ENCODE measurements at regions not wholly inside any gene's neighbourhood (a gene's known extent, or its start where the extent isn't known, plus 50 kb on each side); places are given as distances from the start of the nearest gene placed in this dataset.

DNA sequence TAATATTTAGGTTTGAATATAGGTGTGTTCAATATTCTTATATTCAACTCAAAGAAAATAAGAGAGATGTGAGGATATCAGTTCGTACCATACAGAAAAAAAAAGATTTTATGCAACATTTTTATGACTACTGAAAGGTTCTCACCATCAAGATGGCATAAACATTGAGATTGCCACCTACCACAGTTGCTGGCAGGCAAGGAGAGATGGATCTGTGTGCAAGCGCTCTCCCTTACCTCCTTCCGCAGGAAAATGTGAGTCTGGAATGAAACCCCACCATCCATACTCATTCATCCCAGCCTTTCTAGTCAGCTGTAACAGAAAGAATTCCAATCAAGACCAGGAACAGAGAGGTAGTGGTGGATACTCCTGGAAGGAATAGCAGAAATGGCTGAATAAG, 376.9 kb downstream of the PPP3CA start:
- no peak for FAIRE-seq

DNA sequence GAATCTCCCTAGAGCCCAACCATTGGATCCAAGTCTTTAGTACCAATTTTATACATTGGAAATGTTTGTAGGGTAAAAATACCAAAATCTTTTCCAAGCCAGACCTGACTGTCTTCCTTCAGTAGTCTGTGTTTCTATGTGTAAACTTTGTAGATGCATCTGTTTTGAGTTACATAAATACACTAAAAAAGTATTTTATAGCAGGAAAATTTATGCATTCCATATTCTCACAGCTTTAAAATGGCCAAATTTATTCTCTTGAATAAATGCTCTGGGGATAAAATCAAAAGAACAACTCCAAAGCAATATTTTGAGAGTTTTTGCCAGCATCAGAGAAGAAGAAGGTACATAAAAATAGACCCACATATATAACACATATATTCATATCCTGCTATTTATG, 377.4 kb downstream of the PPP3CA start:
- no peak for FAIRE-seq

DNA sequence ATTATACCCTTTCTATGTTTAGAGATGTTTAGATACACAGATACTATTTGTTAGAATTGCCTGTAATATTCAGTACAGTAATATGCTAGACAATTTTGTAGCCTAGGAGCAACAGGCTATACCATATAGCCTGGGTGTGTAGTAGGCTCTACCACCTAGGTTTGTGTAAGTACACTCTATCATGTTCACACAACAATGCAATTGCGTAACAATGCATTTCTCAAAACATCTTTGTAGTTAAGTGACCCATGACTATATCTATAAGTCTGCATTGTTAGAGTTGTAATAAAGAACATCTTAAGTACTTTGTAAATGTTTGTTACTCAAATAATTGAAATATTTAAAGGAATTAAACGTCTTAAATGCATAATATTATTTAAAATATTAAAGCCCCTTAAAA, 379.3 kb downstream of the PPP3CA start:
- no peak for FAIRE-seq

DNA sequence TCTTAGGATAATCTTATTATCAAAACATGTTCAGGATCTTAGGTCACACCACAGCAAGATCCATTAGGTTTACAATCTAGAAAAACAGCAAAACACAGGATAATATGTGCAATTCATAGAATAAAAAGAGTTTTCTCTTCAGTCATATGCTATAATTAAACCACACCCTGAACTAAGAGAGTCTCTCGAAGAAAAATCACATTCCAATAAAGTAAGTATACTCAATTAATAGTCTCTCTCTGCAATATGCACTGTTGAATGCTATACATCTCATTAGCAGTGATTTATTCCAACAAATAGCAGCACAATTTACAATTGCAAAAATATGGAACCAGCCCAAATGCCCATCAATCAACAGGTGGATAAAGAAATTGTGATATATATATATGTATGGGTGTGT, 383.7 kb downstream of the PPP3CA start:
- FAIRE-seq, result no peak

DNA sequence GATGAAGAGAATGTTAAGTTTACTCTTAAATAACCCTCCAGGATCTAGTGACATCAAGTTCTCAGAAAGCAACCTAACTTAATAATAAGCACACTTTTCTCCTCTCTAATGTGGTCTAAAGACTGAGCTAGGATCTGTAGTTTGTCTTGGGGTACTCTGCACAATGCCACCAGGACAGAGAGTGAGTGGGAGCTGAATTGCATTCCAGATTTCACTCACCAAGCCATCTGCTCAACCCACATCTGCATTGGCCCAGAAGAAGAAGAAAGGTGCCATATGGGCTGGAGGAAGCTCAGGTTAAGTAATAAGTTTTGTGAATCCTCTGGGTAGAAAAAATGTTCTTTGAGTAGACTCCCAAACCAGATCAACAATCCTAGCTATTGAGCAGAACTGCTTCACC, 384.6 kb downstream of the PPP3CA start:
- FAIRE-seq, result no peak

DNA sequence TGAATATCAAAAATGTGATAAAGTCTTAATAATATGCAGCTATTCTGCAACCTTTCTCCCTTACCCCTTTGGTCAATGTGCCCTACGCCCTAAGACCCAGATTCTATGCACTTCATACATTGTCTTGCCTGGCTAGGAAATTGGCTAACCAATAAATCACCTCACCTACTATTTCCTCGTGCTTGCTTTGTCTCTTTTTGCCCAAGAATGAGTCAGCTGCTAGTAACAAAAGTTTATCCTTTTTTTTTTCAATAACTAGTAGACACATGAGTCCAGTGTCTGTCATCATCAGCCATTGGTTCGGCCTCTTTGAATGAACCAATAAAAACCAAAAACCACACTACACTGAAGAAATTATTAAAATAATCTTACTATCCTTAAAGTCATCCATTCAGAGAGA, 387.1 kb downstream of the PPP3CA start:
- no peak for FAIRE-seq

DNA sequence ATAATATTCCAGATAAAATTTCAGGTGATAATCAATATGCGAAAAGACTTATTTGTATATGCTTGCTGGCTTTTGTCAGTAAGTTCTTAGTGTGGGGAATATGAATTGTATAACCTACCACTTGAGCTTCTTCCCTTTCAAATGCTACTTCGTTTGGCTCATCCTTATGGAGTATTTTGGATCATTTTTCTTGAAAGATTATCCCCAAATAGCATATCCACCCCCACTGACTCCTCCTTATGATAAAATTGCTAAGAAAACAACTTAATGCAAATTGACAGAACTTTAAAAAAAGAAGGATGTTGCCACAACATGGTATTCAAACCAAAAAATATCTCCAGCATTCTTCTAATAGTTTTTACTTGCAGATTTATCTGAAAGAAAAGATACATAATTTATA, 393.3 kb downstream of the PPP3CA start:
- FAIRE-seq, result no peak

DNA sequence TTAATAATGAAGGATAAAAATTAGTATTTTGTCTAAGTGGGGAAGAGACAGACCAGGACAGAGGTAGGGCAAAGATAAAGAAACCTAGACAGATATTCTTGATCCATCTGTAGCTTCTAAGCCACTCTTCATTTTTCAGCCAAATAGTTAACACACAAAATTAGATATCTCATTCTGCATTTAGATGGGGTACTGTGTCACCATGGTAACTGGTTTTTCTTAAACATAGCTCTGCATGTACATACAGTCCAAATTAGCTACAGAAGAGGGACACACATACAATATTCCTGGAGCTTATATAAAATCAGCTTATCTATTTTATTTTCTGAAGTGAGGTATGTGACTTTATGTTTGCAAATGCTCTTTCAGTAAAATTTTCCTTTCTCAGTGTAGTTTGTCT, 393.7 kb downstream of the PPP3CA start:
- FAIRE-seq, result no peak

DNA sequence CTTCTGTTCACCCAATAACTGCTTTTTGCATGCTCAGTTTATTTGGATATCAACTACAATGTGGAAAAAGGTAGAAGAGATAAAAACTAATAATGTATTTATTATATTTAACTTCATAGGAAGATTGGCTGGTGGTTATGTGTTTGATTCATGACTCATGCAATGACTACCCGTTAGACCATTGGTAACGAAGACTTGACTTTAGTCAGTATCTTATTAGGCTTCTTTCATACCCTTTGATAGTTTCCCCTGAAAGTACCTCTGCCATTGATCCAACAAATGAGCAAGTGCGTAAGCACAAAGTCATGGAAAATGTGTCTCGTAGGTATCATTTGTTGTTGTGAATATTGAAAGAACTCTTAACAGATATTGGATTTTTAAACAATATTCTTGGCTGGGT, 394.7 kb downstream of the PPP3CA start:
- FAIRE-seq, result no peak

DNA sequence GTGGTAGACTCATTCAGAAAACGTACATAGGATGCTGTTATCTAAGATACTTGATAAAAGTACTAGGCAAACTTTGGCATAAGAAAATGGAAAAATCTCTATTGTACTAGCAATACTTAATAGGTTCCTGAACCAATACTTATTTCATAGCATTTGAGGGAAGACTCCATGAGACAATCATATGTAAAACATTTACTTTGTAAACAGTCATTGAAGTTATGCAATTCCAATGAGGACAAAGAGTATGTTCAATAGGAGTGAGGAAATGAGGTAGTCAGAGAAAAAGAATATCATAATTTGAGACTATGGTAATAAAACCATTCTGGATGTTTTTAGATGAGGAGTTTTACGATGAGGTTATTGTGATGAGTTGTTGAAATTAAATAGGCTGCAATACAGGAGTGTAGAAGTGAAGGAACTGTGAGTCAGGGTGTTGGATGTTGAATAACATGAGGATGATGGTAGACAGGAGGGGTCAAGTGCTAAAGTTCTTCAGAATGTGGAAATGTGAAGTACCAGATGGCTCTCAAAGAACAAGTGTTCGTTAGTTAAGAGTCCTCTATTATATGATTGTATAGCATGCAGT, 397.9 kb downstream of the PPP3CA start:
- FAIRE-seq, result no peak

DNA sequence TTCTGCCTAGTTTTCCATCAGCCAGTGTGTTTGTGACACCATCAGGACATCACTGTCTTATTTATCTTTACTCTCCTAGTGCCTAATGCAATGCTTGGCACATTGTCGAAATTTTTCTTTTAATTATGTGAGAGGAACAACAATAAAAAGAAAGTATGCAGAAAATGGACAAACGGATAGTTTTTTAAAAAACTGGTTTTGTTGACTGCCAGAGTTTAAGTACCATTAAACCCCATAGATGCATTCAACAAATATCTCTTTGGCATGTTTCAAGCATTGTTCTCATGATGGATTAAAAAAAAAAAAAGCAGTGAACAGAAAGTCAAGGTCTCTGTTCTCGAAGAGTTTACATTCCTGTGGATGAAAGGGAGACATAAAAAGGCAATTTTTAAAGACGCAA, 398.4 kb downstream of the PPP3CA start:
- no peak for FAIRE-seq

DNA sequence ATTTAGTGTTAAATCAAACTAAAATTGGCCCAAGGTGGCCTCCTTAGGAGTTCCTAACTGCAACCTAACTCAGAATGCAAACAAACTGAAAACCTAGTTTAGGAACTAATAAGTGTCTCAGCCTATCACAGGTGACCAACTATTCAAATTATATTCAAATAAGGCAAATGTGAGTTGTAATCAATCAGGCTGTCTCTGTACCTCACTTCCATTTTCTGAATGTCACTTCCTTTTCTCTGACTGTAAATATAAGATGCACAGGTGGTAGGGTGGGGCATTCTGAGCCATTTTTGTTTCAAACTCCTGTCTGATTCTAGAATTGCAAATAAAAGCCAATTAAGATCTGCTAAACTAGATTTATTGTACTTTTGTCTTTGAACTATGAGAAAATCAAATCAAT, 401.5 kb downstream of the PPP3CA start:
- FAIRE-seq, result no peak

DNA sequence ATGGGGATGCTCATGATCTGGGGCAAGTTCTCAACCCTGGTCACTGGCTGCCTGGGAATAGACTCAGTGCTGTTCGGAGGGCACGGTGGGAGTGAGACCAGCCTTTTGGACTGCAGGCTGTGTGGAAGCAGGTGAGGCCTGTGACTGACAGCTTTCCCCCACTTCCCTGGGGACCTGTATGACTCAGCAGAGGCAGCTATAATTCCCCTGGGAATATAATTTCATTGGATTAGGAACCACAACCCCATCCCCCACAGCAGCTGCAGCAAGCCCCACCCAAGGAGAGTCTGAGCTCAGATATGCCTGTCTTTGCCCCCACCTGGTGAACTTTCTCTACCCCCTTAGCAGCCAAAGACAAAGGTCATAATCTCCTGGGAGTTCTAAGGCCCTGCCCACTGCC, 408.6 kb downstream of the PPP3CA start:
- no peak for FAIRE-seq

DNA sequence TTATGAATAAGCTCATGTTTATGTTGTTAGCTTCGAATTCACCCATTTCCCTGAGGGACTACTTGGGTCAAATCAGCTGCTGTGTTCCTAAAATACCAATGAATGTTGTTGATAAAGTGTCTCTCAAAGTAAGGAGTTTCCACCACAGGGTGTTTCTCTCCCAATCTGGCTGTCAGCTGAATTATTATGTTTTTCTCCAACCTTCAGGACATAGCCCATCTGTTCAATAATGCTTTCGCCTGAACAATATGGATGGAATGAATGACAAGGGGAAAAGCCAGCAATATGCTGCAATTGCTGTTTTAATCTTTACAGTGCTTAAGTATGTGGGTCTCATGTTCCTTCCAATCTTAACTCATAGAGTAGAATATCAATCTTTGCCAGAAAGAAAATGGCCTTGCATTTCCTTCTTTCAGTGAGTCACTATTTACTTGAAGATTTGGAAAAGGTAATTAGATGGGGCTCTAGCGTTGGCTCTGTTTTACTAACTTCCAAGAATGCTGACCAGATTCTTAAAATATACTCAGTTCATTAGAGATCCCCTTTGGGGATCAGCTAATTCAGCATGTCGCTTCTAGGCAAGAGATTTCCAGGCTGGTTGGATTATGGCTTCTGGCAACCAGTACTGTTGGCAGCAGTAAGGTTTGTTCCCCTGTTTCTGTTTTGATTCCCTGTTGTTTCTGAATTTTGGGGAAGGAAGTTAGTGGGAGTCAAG, 410.5 kb downstream of the PPP3CA start:
- no peak for FAIRE-seq

DNA sequence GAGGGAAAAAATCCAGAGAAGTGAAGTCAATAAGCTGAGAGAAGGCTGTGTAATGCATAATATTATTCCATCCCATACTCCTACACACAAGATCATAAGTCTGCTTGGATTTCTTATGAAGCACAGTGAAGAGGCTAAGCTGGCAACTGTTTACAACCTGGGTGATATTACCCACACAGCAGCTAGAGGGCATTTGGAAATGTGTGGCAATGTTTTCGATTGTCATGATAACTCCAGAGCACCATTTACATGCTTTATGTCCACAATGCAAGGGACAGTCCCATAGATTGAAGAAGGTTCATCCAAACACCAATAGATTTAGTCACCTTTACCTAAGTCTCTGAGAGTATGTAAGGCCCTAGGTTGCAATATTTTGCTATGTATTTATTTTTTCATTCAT, 412.2 kb downstream of the PPP3CA start:
- no peak for FAIRE-seq

DNA sequence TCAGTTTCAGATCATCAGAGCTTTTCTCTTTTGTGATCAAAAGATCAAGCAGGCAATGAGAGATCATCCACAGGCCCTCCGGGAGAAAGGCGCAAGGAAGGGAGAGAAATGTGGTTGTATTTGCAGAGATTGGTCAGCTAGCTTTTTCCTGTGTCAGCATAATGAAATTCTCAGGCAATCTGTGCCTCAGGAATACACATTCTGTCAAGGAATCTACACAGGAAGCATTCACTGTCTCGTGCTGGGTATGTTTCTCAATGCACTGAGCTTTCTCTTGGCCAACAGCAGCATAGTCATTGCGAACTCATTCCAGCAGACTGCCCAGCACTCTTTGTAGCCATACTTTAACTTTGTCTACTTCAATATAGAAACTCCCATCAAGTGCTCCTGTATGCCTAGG, 413.7 kb downstream of the PPP3CA start:
- no peak for FAIRE-seq

DNA sequence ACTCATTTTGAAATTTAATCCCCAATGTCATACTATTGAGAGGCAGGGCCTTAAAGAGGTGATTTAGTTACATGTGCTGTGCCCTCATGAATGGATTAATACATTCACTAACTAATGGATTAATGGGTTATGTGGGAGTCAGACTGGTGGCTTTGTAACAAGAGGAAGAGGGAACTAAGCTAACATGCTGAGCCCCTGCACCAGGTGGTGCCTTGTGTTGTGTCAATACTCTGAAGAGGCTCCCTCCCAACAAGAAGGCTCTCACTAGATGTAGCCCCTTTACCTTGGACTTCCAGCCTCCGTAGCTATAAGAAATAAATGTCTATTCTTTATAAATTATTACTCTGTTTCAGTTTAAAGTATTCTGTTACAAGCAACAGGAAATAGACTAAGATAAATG, 411.9 kb upstream of the EMCN start:
- no peak for FAIRE-seq

DNA sequence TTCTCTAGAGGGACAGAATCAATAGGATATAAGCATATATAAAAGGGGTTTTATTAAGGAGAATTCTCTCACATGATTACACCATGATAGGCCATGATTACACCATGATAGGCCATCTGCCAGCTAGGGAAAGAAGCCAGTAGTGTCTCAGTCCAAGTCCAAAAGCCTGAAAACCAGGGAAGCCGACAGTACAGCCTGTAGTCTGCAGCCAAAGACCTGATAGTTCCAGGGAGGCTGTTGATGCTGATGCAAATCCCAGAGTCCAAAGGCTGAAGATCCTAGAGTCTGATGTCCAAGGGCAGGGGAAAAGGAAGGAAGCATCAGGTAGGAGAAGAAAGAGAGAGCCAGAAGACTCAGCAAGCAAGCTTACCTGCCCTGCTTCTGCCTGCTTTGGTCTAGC, 411.3 kb upstream of the EMCN start:
- no peak for FAIRE-seq

DNA sequence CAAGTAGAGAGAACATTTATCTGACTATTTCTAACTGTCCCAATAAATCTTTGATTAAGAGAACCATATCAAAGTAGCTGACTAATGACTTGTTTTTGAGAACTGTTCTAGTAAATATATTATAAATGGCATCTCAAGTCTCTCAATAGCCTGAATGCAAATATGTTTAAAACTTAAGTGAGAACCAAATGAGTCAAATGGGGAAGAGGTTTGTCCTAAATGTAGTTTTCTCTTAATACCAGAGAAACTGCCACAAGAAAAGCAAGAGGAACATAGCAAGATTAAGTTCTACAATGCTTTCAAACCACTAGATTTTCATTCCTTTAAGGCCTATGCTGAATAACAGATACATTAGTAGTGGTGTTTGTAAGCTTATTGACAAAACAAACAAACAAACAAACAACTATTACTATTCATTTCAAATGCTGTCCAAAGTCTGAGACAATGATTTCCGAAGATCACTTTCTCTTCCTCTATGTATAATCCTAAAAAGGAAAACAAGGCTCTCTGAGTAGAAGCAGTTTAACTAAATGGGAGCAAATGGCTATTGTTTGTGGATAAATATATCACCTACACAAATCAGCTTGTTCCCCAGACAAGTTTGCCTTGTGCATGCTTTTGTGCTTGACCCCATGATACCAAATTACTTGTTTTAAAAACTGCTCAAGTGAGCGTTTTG, 408.4 kb upstream of the EMCN start:
- no peak for FAIRE-seq

DNA sequence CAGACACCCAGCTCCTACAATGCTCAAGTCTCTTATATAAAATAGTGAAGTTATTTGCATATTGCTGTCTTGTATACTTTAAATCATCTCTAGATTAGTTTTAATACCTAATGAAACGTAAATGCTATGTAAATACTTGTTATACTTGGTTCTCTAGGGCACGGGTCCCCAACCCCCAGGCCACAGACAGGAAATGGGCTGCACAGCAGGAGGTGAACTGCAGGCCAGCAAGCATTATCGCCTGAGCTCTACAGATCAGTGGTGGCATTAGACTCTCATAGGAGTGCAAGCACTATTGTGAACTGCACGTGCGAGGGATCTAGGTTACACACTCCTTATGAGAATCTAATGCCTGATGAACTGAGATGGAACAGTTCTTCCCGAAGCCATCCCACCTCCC, 395.9 kb upstream of the EMCN start:
- FAIRE-seq, result no peak

DNA sequence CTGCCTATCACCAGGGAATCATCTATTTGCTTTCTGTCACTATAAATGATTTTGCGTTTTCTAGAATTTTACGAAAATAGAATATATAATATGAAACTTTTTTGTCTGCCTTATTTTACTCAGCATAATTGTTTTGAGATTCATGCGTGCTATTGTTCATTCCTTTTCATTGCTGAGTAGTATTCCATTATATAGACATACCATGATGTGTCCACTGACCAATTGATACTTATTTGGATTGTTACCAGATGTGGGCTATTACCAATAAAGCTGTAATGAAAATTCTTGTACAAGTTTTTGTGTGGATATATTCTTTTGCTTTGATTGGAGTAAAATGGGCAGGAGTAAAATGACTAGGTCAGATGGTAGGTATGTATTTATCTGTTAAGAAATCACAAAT, 390.7 kb upstream of the EMCN start:
- no peak for FAIRE-seq

DNA sequence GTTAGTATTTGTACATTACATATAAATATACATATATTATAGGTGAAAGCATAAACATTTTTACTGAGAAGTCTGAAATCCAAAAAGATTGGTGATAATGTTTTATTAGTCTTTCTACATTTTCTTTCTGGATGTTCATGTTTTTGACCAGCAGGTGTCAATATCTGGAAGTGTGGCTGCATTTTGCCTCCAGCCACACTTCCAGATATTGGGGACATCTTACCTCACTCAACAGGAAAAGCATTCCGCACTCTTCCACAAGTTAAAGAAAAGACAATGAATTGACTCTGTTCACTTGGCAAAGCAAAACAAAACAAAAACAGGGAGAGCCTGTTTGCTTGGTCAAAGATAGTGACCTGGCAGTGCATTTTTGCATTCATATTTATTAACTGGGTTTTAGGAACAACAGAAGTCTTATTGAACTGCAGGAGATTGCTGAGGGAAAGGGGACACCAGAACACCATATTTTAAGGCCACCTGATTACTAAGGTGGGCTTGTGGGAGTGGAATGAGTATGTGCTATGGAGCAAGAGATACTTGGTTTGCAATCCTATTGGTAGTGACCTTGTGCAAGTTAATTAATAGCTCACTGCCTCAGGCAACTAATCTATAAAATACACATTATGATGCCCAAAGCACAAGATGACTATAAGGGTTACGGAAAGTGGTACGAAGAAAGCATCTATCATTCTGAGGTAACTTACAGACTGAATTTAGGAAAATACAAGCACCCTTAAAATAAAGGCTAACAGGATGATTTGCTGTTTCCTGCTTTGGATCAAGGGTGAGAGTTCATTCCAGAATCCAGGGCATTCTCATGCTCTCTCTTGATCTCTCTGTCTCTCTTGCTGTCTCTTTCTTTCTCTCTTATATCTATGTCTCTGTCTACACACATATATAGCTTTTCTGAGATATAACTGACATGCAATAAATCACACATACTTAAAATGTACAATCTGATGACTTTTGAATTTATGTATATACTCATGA, 389.9 kb upstream of the EMCN start:
- no peak for FAIRE-seq

DNA sequence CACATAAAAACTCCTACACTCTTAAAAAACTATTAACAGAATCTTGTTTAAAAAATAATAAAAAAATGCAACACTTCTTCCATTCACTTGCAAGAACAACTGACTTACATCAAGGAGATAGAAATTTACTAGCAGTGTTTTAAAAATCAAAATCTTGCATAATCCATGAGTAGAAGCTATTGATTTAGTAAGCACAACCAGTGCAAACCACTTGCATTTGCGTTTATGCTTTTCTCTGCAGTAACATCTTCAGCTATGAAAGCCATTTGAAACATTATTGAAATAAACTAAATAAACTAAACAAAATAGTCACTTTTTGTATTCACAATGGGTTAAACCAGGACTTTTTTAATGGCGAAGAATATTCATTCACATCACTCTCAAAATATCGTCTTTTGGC, 389.2 kb upstream of the EMCN start:
- FAIRE-seq, result no peak
